ENCODE measurements at regions not wholly inside any gene's neighbourhood (a gene's known extent, or its start where the extent isn't known, plus 50 kb on each side); places are given as distances from the start of the nearest gene placed in this dataset.
"Not testable (repeated sequence)": the region's sequence is repeated elsewhere in the genome, so short reads cannot be mapped to it uniquely, and the experiment has no call there.

- DNase-seq (ENCODE audit: low read depth): no peak
- no peak for TF ChIP-seq CTCF (conservative IDR thresholded peaks at IDR 0.05; ENCODE audit: low read depth, low read length)
- no peak overlapping the region for H3K4me3 ChIP-seq (ENCODE audit: low read length)
These were observed 350.7 kb upstream of the SASH1 start for GRCh38 chr6:147991961-147992360.

- H3K4me3 ChIP-seq (ENCODE audit: low read length): no peak overlapping the region
- DNase-seq (ENCODE audit: low read depth): no peak
- TF ChIP-seq CTCF (conservative IDR thresholded peaks at IDR 0.05; ENCODE audit: low read depth, low read length): no peak
These were observed 343.6 kb upstream of the SASH1 start for GRCh38 chr6:147999001-147999540.

- no peak for DNase-seq (ENCODE audit: low read depth)
- no peak overlapping the region for H3K4me3 ChIP-seq (ENCODE audit: low read length)
These were observed 340.6 kb upstream of the SASH1 start for GRCh38 chr6:148001844-148002642.

GRCh38 chr6:148004651-148005050, 338.0 kb upstream of the SASH1 start:
- H3K4me3 ChIP-seq (ENCODE audit: low read length): no peak overlapping the region
- no peak for DNase-seq (ENCODE audit: low read depth)
- no peak for TF ChIP-seq CTCF (conservative IDR thresholded peaks at IDR 0.05; ENCODE audit: low read depth, low read length)

More at GRCh38 chr6:148001844-148002642, 340.6 kb upstream of the SASH1 start:
- peak; percentile 4 for TF ChIP-seq CTCF (conservative IDR thresholded peaks at IDR 0.05; ENCODE audit: low read depth, low read length)

- no peak for TF ChIP-seq CTCF (conservative IDR thresholded peaks at IDR 0.05; ENCODE audit: low read depth, low read length)
- no peak overlapping the region for H3K4me3 ChIP-seq (ENCODE audit: low read length)
- DNase-seq (ENCODE audit: low read depth): no peak
These were observed 336.8 kb upstream of the SASH1 start for GRCh38 chr6:148005806-148006205.

- H3K4me3 ChIP-seq (ENCODE audit: low read length); DNase-seq (ENCODE audit: low read depth): not testable (repeated sequence)
These were observed 332.1 kb upstream of the SASH1 start for GRCh38 chr6:148010516-148010915.

GRCh38 chr6:148016013-148016412, 326.6 kb upstream of the SASH1 start:
- no peak for DNase-seq (ENCODE audit: low read depth)
- no peak for TF ChIP-seq CTCF (conservative IDR thresholded peaks at IDR 0.05; ENCODE audit: low read depth, low read length)
- no peak overlapping the region for H3K4me3 ChIP-seq (ENCODE audit: low read length)

Data from retinal pigment epithelial cell (primary cell).